SIG-M5 treated with dmso at 0.1 percent for 504 hours (cell line): ENCODE measurements at regions not wholly inside any gene's neighbourhood (a gene's known extent, or its start where the extent isn't known, plus 50 kb on each side); places are given as distances from the start of the nearest gene placed in this dataset.
A peak's percentile ranks its signal among the peaks of the same experiment; 100 is the strongest.

Experiments used
- DNase-seq: peaks from one replicate; lab custom pipeline; 2025; ENCODE audit not compliant: unreplicated experiment; lab: John Stamatoyannopoulos, UW

- DNase-seq, result no peak
Measured at GRCh38 chr10:33569702-33570101, 235.2 kb upstream of the NRP1 start.

GRCh38 chr10:33566426-33566825, 232.0 kb upstream of the NRP1 start:
- DNase-seq, result no peak

GRCh38 chr10:33566001-33566400, 231.5 kb upstream of the NRP1 start:
- no peak for DNase-seq

DNA sequence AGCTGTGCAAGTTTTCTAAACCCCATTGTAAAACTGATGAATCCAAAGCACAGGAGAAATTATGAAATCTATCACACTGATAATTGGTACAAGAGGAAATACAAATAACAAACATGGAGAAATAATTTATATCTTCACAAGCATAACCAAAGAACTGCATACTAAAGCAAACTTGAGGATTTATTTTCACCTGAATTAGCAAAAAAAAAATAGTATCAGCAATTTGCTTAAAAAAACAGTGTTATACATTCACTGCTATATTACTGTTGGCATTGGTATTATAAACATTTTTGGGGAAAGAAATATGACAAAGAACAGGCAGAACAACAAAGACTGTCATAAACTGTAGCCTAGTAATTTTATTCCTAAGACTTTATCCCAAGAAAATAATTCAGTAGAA, 230.8 kb upstream of the NRP1 start:
- DNase-seq, result no peak

GRCh38 chr10:33559105-33559504, 224.6 kb upstream of the NRP1 start:
- no peak for DNase-seq

- no peak for DNase-seq
Measured at GRCh38 chr10:33557313-33557712, 222.8 kb upstream of the NRP1 start.

- no peak for DNase-seq
Measured at GRCh38 chr10:33556620-33557019, 222.2 kb upstream of the NRP1 start.

DNA sequence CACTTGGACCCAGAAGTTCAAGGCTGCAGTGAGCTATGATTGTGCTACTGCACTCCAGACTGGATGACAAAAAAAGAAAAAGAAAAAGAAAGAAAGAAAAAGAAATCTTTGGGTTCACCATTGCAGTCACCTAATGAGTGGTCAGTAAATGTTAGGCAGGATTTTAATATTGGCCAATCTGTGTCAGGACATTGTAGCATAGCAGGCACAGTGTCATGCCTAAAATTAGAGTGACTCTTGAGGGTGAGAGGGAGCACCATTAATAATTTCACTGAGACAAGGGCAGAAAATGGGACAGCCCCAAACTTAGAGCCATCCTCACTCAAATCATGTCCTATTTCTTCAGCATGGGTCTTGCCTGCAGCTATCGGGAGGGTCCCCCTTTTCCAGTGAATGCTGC, 221.6 kb upstream of the NRP1 start:
- DNase-seq, result no peak

DNA sequence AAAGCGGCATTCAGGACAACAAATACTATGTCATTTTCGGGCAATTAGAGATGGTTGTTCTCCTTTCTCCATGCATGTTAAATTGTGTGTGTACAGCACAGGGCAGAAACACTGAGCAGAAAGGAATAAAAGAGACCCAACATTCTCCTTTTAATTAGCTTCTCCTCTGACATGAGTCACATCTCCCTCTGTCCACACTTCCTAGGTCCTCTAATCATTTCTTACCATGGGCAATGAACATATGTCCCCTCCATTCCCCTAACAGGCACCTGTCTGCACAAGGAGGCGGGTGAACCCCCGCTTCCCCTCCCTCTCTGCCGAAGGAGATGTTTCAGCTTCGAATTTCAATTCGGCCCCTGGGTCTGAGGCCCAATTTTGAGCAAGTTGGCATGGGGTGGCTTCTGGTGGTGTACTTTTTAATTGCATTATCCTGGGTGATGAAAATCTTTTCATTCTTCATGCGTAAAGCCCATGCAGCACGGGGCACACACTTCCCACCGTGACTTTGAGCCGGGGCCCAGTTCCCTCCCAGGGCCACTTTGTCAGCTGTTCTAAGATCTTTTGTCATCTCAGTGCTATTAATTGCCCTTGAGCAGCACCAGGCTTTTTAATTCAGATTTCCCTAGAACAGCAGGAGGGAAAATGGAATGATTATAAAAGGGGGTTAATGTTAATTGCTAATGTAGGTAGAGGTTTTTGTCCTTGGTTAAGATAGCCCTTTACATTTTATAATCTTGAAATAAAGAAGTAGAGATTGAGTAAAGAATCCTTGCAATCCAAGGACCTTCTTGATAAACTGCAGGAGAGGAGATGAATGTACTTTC, 219.5 kb upstream of the NRP1 start:
- DNase-seq, result no peak

DNA sequence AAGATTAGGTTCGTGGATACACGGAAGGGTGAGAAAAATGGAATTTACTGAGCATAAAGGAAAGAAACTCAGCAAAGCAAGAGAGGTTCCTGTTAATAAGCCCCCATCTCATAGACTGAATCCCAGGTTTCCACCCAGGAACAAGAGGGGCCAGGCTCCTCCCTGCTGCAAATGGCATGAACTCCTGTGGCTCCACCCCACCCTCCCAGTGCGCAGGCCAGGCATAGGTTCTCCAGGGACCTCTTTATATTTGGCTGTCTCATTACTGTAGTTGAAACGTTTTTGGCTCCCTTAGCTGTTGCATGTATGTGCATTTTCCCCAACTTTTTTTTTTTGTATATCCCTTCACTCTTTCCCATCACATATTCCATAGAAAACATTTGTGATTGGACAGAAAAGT, 217.8 kb upstream of the NRP1 start:
- DNase-seq, result no peak

DNA sequence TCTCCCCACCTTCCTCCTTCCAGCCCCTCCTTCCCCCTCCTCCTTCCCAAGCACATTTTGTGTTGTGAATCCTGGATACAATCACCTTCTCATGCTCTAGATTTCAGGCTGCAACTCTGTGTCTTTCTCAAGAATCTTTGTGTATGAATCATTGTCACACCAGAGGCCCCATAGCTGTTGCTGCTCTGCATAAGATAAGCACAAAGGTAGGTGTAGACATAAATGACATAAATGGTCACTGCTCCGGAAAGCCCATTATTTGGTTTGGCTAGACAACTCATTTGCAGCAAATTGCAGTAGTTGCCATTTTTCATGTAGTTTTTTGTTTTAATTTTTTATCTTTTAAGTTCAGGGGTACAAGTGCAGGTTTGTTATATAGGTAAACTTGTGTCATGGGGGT, 216.3 kb upstream of the NRP1 start:
- no peak for DNase-seq

DNA sequence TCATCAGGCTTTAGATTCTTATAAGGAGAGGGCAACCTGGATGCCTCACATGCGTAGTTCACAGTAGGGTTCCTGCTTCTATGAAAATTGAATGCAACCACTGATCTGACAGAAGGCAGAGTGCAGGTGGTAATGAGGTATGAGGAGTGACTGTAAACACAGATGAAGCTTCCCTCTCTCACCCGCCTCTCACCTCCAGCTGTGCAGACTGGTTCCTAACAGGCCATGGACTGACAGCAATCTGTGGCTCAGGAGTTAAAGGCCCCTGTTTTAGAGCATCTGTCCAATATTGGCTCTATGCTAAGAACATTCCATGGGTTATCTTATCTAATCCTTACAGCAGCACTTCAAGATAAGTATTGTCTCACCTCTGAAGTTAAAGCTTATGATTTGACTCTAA, 213.5 kb upstream of the NRP1 start:
- DNase-seq, result no peak

GRCh38 chr10:33546031-33546430, 211.6 kb upstream of the NRP1 start:
- DNase-seq, result no peak

- no peak for DNase-seq
Measured at GRCh38 chr10:33542752-33543505, 208.5 kb upstream of the NRP1 start.

DNA sequence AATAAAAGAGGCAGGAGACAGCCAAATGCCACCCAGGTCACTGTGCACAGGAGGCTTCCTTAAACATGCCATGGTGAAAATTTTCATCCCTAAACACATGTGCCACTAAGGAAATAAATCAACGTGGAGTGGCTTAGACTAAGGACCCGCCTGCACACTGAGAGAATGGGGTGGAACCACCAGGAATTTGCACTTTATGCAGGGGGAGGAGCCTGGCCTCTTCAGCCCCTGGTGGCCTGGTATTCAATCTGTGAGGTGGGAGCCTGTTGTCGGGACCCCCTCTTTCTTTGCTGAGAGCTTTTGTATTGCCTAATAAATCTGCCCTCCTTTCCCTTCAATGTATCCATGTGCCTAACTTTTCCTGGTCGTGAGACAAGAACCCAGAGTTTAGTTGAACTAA, 204.6 kb upstream of the NRP1 start:
- DNase-seq, result no peak

- no peak for DNase-seq
Measured at GRCh38 chr10:33537066-33537465, 202.6 kb upstream of the NRP1 start.

- DNase-seq, result no peak
Measured at GRCh38 chr10:33536508-33536907, 202.0 kb upstream of the NRP1 start.

GRCh38 chr10:33535866-33536265, 201.4 kb upstream of the NRP1 start:
- no peak for DNase-seq

GRCh38 chr10:33534416-33534815, 199.9 kb upstream of the NRP1 start:
- DNase-seq, result peak; percentile 4

GRCh38 chr10:33533612-33534011, 199.1 kb upstream of the NRP1 start:
- DNase-seq, result no peak

GRCh38 chr10:33532901-33533300, 198.4 kb upstream of the NRP1 start:
- DNase-seq, result no peak

DNA sequence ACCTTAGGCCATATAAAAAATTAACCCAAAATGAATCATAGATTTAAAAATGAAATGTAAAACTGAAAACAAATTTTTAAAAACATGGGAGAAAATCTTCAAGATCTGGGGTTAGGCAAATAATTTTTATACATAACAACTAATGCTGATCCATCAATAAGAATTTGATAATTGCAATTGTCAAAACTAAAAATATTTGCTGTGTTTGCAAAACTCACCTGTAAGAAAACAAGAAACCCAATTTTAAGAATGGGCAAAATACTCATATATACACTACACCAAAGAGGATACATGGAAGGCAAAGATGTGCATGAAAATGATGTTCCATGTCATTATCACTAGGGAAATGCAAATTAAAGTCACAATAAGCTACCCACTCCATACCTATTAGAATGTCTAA, 194.8 kb upstream of the NRP1 start:
- no peak for DNase-seq

DNA sequence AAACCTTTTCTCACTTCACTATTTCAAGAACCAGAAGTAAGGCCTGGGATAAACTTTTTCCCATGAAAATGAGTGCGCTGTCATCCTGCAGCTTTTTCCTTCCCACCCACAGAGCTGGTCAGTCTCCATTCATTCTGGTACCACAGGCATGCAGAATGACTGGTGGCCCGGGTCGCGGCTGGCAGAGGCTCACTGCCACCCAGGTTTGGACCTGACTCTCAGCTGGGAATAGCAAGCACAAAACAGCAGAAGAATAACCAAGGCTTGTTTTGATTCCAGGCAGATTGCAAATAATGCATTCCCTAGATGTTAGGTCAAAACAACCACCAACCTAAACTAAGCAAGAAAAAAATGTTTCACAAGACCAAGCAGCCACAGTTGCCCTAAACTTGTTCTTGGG, 190.5 kb upstream of the NRP1 start:
- no peak for DNase-seq
